HEK293 (cell line): ENCODE measurements at regions not wholly inside any gene's neighbourhood (a gene's known extent, or its start where the extent isn't known, plus 50 kb on each side); places are given as distances from the start of the nearest gene placed in this dataset.

ENCODE experiments used
- CTCF ChIP-seq: fragments of 450-650 bp; formaldehyde crosslinking; IDR thresholded peaks from 2 replicates; pipeline ENCODE4 v1.5.1; 2016; ENCODE audit warnings: missing biosample characterization, missing genetic modification characterization
- KLF17 ChIP-seq: fragments of 450-650 bp; formaldehyde crosslinking; IDR thresholded peaks from 2 replicates; pipeline ENCODE4 v1.5.1; 2016; ENCODE audit warnings: missing biosample characterization, missing genetic modification characterization
- TRIM28 ChIP-seq: IDR thresholded peaks from 2 replicates; pipeline ENCODE4 v1.6.1; 2011; ENCODE audit warnings: low read length, control low read depth, borderline replicate concordance
- ZBTB20 ChIP-seq: fragments of 450-650 bp; formaldehyde crosslinking; IDR thresholded peaks from 2 replicates; pipeline ENCODE4 v1.5.1; 2016; ENCODE audit warnings: missing biosample characterization, missing genetic modification characterization
- ZNF202 ChIP-seq: fragments of 450-650 bp; formaldehyde crosslinking; IDR thresholded peaks from 2 replicates; pipeline ENCODE4 v1.5.1; 2016; ENCODE audit warnings: missing biosample characterization, missing genetic modification characterization, borderline replicate concordance
- ZNF560 ChIP-seq: fragments of 450-650 bp; formaldehyde crosslinking; IDR thresholded peaks from 2 replicates; pipeline ENCODE4 v1.5.1; 2017; ENCODE audit warnings: missing biosample characterization, missing genetic modification characterization, borderline replicate concordance

- no peak for TF ChIP-seq TRIM28
- no peak for TF ChIP-seq KLF17 (tag by site-specific recombination)
- no peak for TF ChIP-seq ZNF560 (tag by site-specific recombination)
- TF ChIP-seq CTCF (tag by site-specific recombination), result no peak
- TF ChIP-seq ZNF202 (tag by site-specific recombination), result no peak
- no peak for TF ChIP-seq ZBTB20
Measured at GRCh38 chrX:115719171-115719570, 158.2 kb downstream of the PLS3 start.
